ENCODE measurements at regions not wholly inside any gene's neighbourhood (a gene's known extent, or its start where the extent isn't known, plus 50 kb on each side); places are given as distances from the start of the nearest gene placed in this dataset.

- Histone ChIP-seq H3K27me3 (ENCODE audit: insufficient read depth, low read length, poor library complexity, severe bottlenecking) (no peaks in the 10 kb centered on the region), H3K4me3 (ENCODE audit: low read length, poor library complexity, severe bottlenecking) (no peak overlapping the region), H3K9ac (ENCODE audit: low read depth, low read length, poor library complexity, severe bottlenecking) (no peak overlapping the region), H3K9me2 (replicated peaks; ENCODE audit: low read depth, low read length) (no peaks in the 10 kb centered on the region), H2AFZ (ENCODE audit: low read length) (no peak overlapping the region), H3K4me2 (ENCODE audit: low read depth, low read length, poor library complexity, severe bottlenecking) (no peak overlapping the region), H3K4me1 (ENCODE audit: insufficient read depth, low read length, poor library complexity, severe bottlenecking) (no peaks in the 10 kb centered on the region), H4K20me1 (ENCODE audit: insufficient read depth, low read length, poor library complexity, severe bottlenecking) (no peaks in the 10 kb centered on the region), H3F3A (ENCODE audit: low read depth) (no peaks in the 10 kb centered on the region), H3K9me3 (ENCODE audit: insufficient read depth, low read depth, low read length) (no peaks in the 10 kb centered on the region), H3K79me2 (ENCODE audit: insufficient read depth, low read length) (no peaks in the 10 kb centered on the region), H3K36me3 (ENCODE audit: insufficient read depth, low read length) (no peaks in the 10 kb centered on the region)
- TF ChIP-seq CTCF (conservative IDR thresholded peaks at IDR 0.05; ENCODE audit: low read length) (no peak), EZH2phosphoT487 (IDR thresholded peaks at IDR 0.05; ENCODE audit: borderline replicate concordance) (no peak)
These were observed 613.8 kb upstream of the NR2F2 start for GRCh38 chr15:95716708-95717107.

GRCh38 chr15:95718441-95718840, 612.1 kb upstream of the NR2F2 start:
- H2AFZ ChIP-seq (ENCODE audit: low read length): no peak overlapping the region
- TF ChIP-seq CTCF (conservative IDR thresholded peaks at IDR 0.05; ENCODE audit: low read length) (no peak), EZH2phosphoT487 (IDR thresholded peaks at IDR 0.05; ENCODE audit: borderline replicate concordance) (no peak)

DNA sequence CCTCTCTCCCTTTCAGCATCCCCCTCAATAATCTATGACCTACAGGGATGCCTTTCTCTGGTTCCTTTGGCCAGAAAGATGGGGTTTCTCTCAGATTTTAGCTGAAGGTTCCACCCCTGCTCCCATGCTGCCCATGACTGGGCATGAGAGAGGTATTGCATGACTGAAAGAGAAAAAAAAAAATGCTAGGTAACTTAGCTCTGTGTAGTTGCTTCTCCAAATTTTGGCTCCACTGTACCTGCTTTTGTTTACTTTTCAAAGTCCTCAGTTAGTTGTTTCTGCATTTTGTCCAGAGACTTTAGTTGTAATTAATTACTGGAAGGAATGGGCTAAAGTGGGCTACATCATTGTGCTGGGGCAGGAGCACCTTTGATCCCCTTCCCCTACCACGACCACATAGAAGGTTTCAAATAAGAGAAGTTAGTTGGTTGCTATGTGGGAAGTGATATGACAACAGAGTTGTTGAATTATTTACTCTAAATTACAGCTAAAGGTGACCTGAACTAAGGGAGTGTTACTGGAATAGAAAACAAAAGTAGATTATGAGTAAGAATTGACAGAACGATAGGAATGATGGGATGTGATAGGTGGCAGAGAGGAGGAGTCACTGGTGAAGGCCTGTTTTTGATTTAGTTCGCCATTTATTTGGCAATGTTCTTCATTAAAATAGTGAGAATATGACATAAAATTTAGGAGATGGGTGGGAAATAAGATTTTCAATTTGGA, 605.4 kb upstream of the NR2F2 start:
- H3K36me3 ChIP-seq (ENCODE audit: insufficient read depth, low read length): no peaks in the 10 kb centered on the region
- H3K9ac ChIP-seq (ENCODE audit: low read depth, low read length, poor library complexity, severe bottlenecking): no peak overlapping the region
- no peak overlapping the region for H3K4me3 ChIP-seq (ENCODE audit: low read length, poor library complexity, severe bottlenecking)
- H3K79me2 ChIP-seq (ENCODE audit: insufficient read depth, low read length): no peaks in the 10 kb centered on the region
- no peak overlapping the region for H3K4me2 ChIP-seq (ENCODE audit: low read depth, low read length, poor library complexity, severe bottlenecking)
- H3K9me3 ChIP-seq (ENCODE audit: insufficient read depth, low read depth, low read length): no peaks in the 10 kb centered on the region
- H3F3A ChIP-seq (ENCODE audit: low read depth): no peaks in the 10 kb centered on the region
- H4K20me1 ChIP-seq (ENCODE audit: insufficient read depth, low read length, poor library complexity, severe bottlenecking): no peaks in the 10 kb centered on the region
- no peaks in the 10 kb centered on the region for H3K9me2 ChIP-seq (replicated peaks; ENCODE audit: low read depth, low read length)
- H3K27me3 ChIP-seq (ENCODE audit: insufficient read depth, low read length, poor library complexity, severe bottlenecking): peaks cover 16% of the 10 kb centered on the region
- TF ChIP-seq CTCF (conservative IDR thresholded peaks at IDR 0.05; ENCODE audit: low read length): no peak
- TF ChIP-seq EZH2phosphoT487 (IDR thresholded peaks at IDR 0.05; ENCODE audit: borderline replicate concordance): no peak
- no peak overlapping the region for H2AFZ ChIP-seq (ENCODE audit: low read length)
- H3K4me1 ChIP-seq (ENCODE audit: insufficient read depth, low read length, poor library complexity, severe bottlenecking): no peaks in the 10 kb centered on the region

More at GRCh38 chr15:95718441-95718840, 612.1 kb upstream of the NR2F2 start:
- Histone ChIP-seq H3K79me2 (ENCODE audit: insufficient read depth, low read length) (no peaks in the 10 kb centered on the region), H3K4me2 (ENCODE audit: low read depth, low read length, poor library complexity, severe bottlenecking) (no peak overlapping the region), H3K9ac (ENCODE audit: low read depth, low read length, poor library complexity, severe bottlenecking) (no peak overlapping the region), H3K36me3 (ENCODE audit: insufficient read depth, low read length) (no peaks in the 10 kb centered on the region), H4K20me1 (ENCODE audit: insufficient read depth, low read length, poor library complexity, severe bottlenecking) (no peaks in the 10 kb centered on the region), H3F3A (ENCODE audit: low read depth) (no peaks in the 10 kb centered on the region), H3K9me3 (ENCODE audit: insufficient read depth, low read depth, low read length) (no peaks in the 10 kb centered on the region), H3K4me3 (ENCODE audit: low read length, poor library complexity, severe bottlenecking) (no peak overlapping the region), H3K9me2 (replicated peaks; ENCODE audit: low read depth, low read length) (no peaks in the 10 kb centered on the region), H3K4me1 (ENCODE audit: insufficient read depth, low read length, poor library complexity, severe bottlenecking) (no peaks in the 10 kb centered on the region), H3K27me3 (ENCODE audit: insufficient read depth, low read length, poor library complexity, severe bottlenecking) (no peaks in the 10 kb centered on the region)
